DOHH2 (cell line): ENCODE measurements at regions not wholly inside any gene's neighbourhood (a gene's known extent, or its start where the extent isn't known, plus 50 kb on each side); places are given as distances from the start of the nearest gene placed in this dataset.

Source experiments
- H3F3A ChIP-seq: fragments of 200-600 bp; sonication (generic), shearing (Covaris generic); 2 replicates; pipeline ENCODE4 v1.6.0; 2016; ENCODE audit warnings: antibody characterized with exemption, mild to moderate bottlenecking; ENCODE audit not compliant: control insufficient read depth, insufficient read depth
- H3K27ac ChIP-seq: fragments of 200-600 bp; sonication (generic); 2 replicates; pipeline ENCODE4 v1.5.1; 2014; ENCODE audit warnings: low read depth, mild to moderate bottlenecking, low read length, moderate library complexity
- H3K27me3 ChIP-seq: fragments of 200-600 bp; sonication (generic); 2 replicates; pipeline ENCODE4 v1.6.1; 2014; ENCODE audit warnings: mild to moderate bottlenecking, low read length, mixed read lengths; ENCODE audit not compliant: control insufficient read depth
- H3K36me3 ChIP-seq: fragments of 200-600 bp; sonication (generic); 2 replicates; pipeline ENCODE4 v1.6.1; 2014; ENCODE audit warnings: mild to moderate bottlenecking, low read length, moderate library complexity, mixed read lengths; ENCODE audit not compliant: control insufficient read depth
- H3K4me1 ChIP-seq: fragments of 200-600 bp; sonication (generic); 2 replicates; pipeline ENCODE4 v1.6.1; 2014; ENCODE audit warnings: mild to moderate bottlenecking, low read length, mixed read lengths; ENCODE audit not compliant: control insufficient read depth
- H3K4me2 ChIP-seq: fragments of 200-600 bp; sonication (generic); 2 replicates; pipeline ENCODE4 v1.6.0; 2014; ENCODE audit warnings: mild to moderate bottlenecking, low read length, moderate library complexity
- H3K4me3 ChIP-seq: fragments of 200-600 bp; sonication (generic); 2 replicates; pipeline ENCODE4 v1.5.1; 2014; ENCODE audit warnings: mild to moderate bottlenecking, low read length, mixed read lengths
- H3K79me2 ChIP-seq: fragments of 200-600 bp; sonication (generic); 2 replicates; pipeline ENCODE4 v1.6.1; 2014; ENCODE audit warnings: mild to moderate bottlenecking, low read length, mixed read lengths; ENCODE audit not compliant: control insufficient read depth
- H3K9me2 ChIP-seq: fragments of 200-600 bp; sonication (generic); replicated peaks from 2 replicates; pipeline ENCODE4 v1.6.1; 2014; ENCODE audit warnings: mild to moderate bottlenecking, low read length, mixed read lengths; ENCODE audit not compliant: control insufficient read depth
- H3K9me3 ChIP-seq: fragments of 200-600 bp; sonication (generic); 2 replicates; pipeline ENCODE4 v1.6.1; 2014; ENCODE audit warnings: antibody characterized with exemption, low read length, mixed read lengths; ENCODE audit not compliant: control insufficient read depth, insufficient read depth
- H4K20me1 ChIP-seq: fragments of 200-600 bp; sonication (generic); 2 replicates; pipeline ENCODE4 v1.6.0; 2014; ENCODE audit warnings: low read depth, mild to moderate bottlenecking, antibody characterized with exemption, low read length, moderate library complexity; ENCODE audit not compliant: control insufficient read depth, insufficient read depth
- EZH2phosphoT487 ChIP-seq: fragments of 200-600 bp; sonication (generic); IDR thresholded peaks from 2 replicates; pipeline ENCODE4 v1.6.1; 2017; ENCODE audit warnings: borderline replicate concordance, mild to moderate bottlenecking, antibody characterized with exemption, low read length, moderate library complexity, mixed read lengths
- TF ChIP-seq, protein P1 (sequence below): fragments of 200-600 bp; sonication (generic); IDR thresholded peaks from one replicate; pipeline ENCODE4 v1.5.1; 2014; ENCODE audit warnings: antibody characterized with exemption, mild to moderate bottlenecking, low read depth, low read length; ENCODE audit not compliant: poor library complexity, severe bottlenecking

DNA sequence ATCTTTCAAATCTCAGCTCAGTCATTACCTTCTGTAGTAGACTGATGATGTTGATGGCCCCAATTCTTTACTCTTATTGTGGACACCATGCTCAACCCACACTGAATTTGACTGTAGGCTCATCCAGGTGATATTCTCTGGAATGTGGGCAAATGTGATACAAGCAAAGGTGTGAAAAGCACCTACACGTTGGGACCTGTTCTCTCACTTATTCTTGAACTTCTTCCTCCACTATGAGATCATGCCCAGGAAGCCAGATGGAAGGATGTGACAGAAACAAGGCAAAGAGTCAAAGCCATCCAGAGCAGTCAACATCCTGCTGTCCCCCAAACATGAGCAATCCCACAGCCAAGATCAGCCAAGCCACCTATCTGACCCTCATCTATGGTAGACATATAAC is 471.2 kb upstream of the UBE2E2 start:
- Histone ChIP-seq H4K20me1 (no peaks in the 10 kb centered on the region), H3K4me3 (no peak overlapping the region), H3K79me2 (no peaks in the 10 kb centered on the region), H3K27ac (no peak overlapping the region), H3K36me3 (no peaks in the 10 kb centered on the region), H3K27me3 (no peaks in the 10 kb centered on the region), H3K9me2 (no peaks in the 10 kb centered on the region), H3F3A (no peaks in the 10 kb centered on the region), H3K4me1 (no peaks in the 10 kb centered on the region), H3K9me3 (no peaks in the 10 kb centered on the region), H3K4me2 (no peak overlapping the region)
- TF ChIP-seq EZH2phosphoT487 = no peak
- TF ChIP-seq, protein P1, sequence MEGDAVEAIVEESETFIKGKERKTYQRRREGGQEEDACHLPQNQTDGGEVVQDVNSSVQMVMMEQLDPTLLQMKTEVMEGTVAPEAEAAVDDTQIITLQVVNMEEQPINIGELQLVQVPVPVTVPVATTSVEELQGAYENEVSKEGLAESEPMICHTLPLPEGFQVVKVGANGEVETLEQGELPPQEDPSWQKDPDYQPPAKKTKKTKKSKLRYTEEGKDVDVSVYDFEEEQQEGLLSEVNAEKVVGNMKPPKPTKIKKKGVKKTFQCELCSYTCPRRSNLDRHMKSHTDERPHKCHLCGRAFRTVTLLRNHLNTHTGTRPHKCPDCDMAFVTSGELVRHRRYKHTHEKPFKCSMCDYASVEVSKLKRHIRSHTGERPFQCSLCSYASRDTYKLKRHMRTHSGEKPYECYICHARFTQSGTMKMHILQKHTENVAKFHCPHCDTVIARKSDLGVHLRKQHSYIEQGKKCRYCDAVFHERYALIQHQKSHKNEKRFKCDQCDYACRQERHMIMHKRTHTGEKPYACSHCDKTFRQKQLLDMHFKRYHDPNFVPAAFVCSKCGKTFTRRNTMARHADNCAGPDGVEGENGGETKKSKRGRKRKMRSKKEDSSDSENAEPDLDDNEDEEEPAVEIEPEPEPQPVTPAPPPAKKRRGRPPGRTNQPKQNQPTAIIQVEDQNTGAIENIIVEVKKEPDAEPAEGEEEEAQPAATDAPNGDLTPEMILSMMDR = no peak

DNA sequence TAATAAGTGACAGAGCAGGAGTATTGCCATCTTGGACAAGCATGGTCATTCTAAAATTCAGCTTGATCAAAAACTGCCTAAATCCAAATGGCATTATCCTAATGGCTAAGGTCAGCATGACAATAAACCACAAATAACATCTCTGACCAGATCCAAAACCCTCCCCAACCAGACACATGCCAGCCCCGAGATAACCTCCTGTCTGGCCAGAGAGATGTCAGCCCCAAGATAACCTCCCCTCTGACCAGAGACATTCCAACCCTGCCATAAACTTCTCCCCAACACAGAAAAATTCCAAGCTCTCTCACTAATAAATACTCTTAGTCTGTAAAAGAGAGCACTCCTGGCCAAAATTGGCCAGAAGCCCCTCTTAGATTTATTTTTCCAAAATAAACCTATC is 470.5 kb upstream of the UBE2E2 start:
- H3K4me1 ChIP-seq = no peaks in the 10 kb centered on the region
- H3K4me3 ChIP-seq = no peak overlapping the region
- H3K36me3 ChIP-seq = no peaks in the 10 kb centered on the region
- H3K4me2 ChIP-seq = no peak overlapping the region
- no peaks in the 10 kb centered on the region for H4K20me1 ChIP-seq
- no peaks in the 10 kb centered on the region for H3K79me2 ChIP-seq
- no peaks in the 10 kb centered on the region for H3K27me3 ChIP-seq
- no peaks in the 10 kb centered on the region for H3K9me2 ChIP-seq
- no peaks in the 10 kb centered on the region for H3F3A ChIP-seq
- TF ChIP-seq EZH2phosphoT487 = no peak
- TF ChIP-seq, protein P1 = no peak
- H3K9me3 ChIP-seq = no peaks in the 10 kb centered on the region
- no peak overlapping the region for H3K27ac ChIP-seq

DNA sequence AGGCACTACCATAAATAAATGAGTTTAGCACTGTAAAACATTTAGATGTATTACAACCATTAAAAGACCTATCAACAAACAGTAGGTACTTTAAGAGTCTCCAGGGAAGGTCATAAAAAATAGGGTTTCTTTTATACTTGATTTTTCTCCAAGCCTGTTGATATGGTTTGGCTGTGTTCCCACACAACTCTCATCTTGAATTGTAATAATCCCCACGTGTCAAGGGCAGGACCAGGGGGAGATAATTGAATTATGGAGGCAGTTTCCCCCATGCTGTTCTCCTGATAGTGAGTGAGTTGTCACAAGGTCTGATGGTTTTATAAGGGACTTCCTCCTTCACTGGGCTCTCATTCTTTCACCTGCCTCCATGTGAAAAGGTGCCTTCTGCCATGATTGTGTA is 468.9 kb upstream of the UBE2E2 start:
- Histone ChIP-seq H4K20me1 (no peaks in the 10 kb centered on the region), H3K9me3 (no peaks in the 10 kb centered on the region), H3K4me3 (no peak overlapping the region), H3F3A (no peaks in the 10 kb centered on the region), H3K79me2 (no peaks in the 10 kb centered on the region), H3K4me1 (no peaks in the 10 kb centered on the region), H3K4me2 (no peak overlapping the region), H3K27ac (no peak overlapping the region), H3K27me3 (no peaks in the 10 kb centered on the region), H3K9me2 (no peaks in the 10 kb centered on the region), H3K36me3 (no peaks in the 10 kb centered on the region)
- TF ChIP-seq, protein P1 = no peak
- no peak for TF ChIP-seq EZH2phosphoT487

DNA sequence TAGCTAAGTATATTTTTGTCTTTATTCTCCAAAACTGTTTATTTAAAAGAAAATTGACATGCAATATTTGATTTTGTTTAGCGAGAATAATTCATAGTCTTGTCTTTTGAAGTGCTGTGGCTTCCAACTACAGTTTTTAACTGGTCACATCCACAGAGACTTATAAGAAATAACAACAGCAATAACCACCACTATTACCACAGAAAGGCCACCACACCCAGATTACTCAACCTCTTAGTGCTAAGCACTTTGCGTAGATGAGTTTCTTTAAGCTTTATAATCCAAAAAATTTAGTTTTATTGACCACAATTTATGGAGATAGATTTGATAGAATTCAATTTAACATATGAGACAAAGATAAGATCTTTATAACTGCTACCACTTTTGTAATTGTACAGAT is 468.4 kb upstream of the UBE2E2 start:
- Histone ChIP-seq H3K4me1 (no peaks in the 10 kb centered on the region), H3K36me3 (no peaks in the 10 kb centered on the region), H3K4me3 (no peak overlapping the region), H3F3A (no peaks in the 10 kb centered on the region), H3K4me2 (no peak overlapping the region), H3K79me2 (no peaks in the 10 kb centered on the region), H3K27me3 (no peaks in the 10 kb centered on the region), H4K20me1 (no peaks in the 10 kb centered on the region), H3K27ac (no peak overlapping the region), H3K9me3 (no peaks in the 10 kb centered on the region), H3K9me2 (no peaks in the 10 kb centered on the region)
- no peak for TF ChIP-seq EZH2phosphoT487
- TF ChIP-seq, protein P1 = no peak
